B cell (primary cell): ENCODE measurements at regions not wholly inside any gene's neighbourhood (a gene's known extent, or its start where the extent isn't known, plus 50 kb on each side); places are given as distances from the start of the nearest gene placed in this dataset.

Source experiments
- EZH2 ChIP-seq: IDR thresholded peaks from 2 replicates; pipeline ENCODE4 v1.6.1; 2012; ENCODE audit warnings: borderline replicate concordance, low read depth, mild to moderate bottlenecking, moderate library complexity, low read length; ENCODE audit not compliant: insufficient read depth, poor library complexity, severe bottlenecking
- TF ChIP-seq, protein P1 (sequence below): fragments of 200-600 bp; IDR thresholded peaks from one replicate; pipeline ENCODE4 v1.8.0; 2022; ENCODE audit warnings: antibody characterized with exemption, mild to moderate bottlenecking

DNA sequence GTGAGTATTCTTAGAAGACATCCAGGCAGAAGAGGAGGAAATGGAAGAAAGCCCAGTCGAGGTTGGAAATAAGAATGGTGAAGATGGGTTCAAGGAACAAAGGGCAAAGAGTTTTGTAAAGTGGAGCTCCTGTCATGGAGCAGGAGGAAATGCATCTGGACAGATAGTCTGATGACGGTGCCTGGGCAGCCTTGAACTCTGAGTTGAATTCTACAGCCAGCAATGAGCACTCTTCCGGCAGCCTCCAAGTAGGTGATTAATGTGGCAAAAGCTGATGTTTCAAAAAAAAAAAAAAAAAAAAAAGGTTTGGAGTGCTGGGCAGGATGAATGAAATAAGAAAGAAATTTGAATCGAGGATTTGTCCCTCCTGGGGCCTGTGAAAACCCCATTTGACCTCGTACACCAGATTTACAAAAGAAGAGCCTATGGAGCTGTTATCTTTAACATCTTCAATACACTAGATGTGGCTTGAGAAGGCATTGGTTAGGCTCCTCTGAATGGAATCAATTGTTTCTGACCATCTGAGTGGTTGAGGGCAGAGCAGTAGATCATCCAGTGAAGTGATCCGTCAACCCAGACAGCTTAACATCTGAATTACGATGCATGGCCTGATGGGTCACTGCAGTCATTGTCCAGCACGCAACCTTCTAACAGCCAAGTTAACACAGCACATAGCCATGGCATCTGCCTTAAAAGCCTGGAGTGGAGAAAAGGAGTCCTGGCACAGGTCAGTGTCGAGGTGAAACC is 449.7 kb downstream of the TXNL1 start:
- TF ChIP-seq, protein P1, sequence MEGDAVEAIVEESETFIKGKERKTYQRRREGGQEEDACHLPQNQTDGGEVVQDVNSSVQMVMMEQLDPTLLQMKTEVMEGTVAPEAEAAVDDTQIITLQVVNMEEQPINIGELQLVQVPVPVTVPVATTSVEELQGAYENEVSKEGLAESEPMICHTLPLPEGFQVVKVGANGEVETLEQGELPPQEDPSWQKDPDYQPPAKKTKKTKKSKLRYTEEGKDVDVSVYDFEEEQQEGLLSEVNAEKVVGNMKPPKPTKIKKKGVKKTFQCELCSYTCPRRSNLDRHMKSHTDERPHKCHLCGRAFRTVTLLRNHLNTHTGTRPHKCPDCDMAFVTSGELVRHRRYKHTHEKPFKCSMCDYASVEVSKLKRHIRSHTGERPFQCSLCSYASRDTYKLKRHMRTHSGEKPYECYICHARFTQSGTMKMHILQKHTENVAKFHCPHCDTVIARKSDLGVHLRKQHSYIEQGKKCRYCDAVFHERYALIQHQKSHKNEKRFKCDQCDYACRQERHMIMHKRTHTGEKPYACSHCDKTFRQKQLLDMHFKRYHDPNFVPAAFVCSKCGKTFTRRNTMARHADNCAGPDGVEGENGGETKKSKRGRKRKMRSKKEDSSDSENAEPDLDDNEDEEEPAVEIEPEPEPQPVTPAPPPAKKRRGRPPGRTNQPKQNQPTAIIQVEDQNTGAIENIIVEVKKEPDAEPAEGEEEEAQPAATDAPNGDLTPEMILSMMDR: no peak
- no peak for TF ChIP-seq EZH2
